ENCODE measurements at regions not wholly inside any gene's neighbourhood (a gene's known extent, or its start where the extent isn't known, plus 50 kb on each side); places are given as distances from the start of the nearest gene placed in this dataset.

DNA sequence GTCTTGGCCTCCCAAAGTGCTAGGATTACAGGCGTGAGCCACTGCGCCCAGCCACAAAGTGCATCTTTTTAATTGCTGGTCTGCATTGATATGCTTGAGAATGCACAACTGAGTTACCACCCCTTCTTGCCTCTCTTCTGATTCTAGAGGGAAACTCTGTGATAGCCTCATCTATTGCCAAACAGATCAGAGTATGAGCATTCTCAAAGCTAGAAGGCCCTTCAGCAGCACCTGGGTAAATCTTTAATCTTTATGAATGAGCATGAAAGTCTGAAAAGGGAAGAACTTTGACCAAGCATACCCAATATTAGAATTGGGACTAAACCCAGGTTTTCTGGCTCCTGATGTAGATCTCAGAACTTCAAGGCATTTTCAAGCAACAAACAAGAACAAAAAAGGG lies 298.3 kb upstream of the TNC start:
- TF ChIP-seq ARNT (IDR thresholded peaks at IDR 0.05) = no peak
- no peak for TF ChIP-seq FOXA1 (IDR thresholded peaks at IDR 0.05)
- TF ChIP-seq SUZ12 (IDR thresholded peaks at IDR 0.05) = no peak
- TF ChIP-seq BHLHE40 (IDR thresholded peaks at IDR 0.05; ENCODE audit: borderline replicate concordance) = no peak
- TF ChIP-seq TARDBP (IDR thresholded peaks at IDR 0.05) = no peak
- no peak for TF ChIP-seq SP1 (IDR thresholded peaks at IDR 0.05)
- TF ChIP-seq ELF4 (IDR thresholded peaks at IDR 0.05) = no peak

Data from HEK293T (cell line).